Renal cortical epithelial cell (primary cell): ENCODE measurements at regions not wholly inside any gene's neighbourhood (a gene's known extent, or its start where the extent isn't known, plus 50 kb on each side); places are given as distances from the start of the nearest gene placed in this dataset.
A peak's percentile ranks its signal among the peaks of the same experiment; 100 is the strongest.
"Not testable (repeated sequence)": the region's sequence is repeated elsewhere in the genome, so short reads cannot be mapped to it uniquely, and the experiment has no call there.

Experiments
- DNase-seq: peaks from one replicate; pipeline ENCODE4 v3.0.0-alpha.2; 2011; ENCODE audit warnings: low read depth

- peak; percentile 44 for DNase-seq
These were observed 297.4 kb upstream of the SGCG start for GRCh38 chr13:22883262-22883840.

DNA sequence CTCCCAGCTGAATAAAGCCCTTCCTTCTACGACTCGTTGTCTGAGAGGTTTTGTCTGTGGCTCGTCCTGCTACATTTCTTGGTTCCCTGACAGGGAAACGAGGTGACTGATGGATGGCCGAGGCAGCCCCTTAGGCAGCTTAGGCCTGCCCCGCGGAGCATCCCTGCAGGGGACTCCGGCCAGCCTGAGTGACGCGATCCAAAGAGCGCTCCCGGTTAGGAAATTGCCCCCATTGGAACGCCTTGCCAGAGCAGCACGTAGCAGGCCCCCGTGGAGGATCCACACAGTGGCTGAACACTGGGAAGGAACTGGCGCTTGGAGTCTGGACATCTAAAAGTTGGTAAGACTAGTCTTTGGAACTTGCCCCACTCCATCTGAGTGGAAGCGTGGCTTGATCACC, 296.8 kb upstream of the SGCG start:
- DNase-seq: peak; percentile 20

DNA sequence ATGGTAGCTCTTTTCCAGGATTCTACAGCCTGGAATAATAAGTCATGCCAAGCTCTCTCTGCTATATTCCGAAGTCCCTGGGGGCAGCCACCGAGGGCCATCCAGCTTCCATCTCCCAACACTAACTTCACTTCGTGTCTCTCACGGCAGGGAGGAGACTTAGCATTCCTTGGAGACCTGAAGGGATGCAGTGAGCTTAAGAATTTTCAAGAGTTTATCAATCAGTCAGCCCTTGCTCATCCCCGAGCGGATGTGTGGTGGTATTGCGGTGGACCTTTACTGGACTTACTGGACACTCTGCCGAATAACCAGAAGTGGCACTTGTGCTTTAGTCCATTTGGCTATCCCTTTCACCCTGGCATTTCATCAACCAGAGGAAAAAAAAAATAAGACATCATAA, 294.7 kb upstream of the SGCG start:
- peak; percentile 45 for DNase-seq

DNA sequence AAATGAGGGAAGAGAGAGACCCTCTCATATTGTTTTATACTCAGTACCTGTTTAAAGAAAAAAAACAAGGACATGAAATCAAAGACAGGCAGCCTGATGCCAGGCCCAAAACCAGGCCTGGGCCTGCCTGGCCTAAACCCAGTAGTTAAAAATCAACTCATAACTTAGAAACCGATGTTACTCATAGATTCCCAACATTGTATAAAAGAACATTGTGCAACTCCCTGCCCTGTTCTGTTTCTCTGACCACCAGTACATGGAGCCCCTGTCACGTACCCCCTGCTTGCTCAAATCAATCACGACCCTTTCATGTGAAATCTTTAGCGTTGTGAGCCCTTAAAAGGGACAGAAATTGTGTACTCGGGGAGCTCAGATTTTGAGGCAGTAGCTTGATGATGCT, 291.4 kb upstream of the SGCG start:
- DNase-seq: peak; percentile 79

DNA sequence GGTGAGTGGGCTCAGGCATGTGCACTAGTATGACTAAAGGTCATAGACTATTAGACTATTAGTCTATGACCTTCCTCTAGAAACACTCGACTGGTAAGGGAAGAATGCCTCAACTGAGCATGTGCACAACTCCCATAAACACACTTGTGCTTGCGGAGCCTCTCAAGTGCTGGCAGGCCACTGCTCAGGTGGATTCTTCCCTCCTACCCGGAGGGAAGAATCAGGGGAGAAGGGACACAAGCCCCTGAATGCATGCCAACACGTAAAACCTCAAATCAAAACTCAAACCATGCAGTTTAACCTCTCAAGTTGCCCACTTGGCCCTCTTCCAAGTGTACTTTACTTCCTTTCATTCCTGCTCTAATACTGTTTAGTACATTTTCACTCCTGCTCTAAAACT, 287.6 kb upstream of the SGCG start:
- peak; percentile 18 for DNase-seq

GRCh38 chr13:22893777-22894176, 287.0 kb upstream of the SGCG start:
- no peak for DNase-seq

DNA sequence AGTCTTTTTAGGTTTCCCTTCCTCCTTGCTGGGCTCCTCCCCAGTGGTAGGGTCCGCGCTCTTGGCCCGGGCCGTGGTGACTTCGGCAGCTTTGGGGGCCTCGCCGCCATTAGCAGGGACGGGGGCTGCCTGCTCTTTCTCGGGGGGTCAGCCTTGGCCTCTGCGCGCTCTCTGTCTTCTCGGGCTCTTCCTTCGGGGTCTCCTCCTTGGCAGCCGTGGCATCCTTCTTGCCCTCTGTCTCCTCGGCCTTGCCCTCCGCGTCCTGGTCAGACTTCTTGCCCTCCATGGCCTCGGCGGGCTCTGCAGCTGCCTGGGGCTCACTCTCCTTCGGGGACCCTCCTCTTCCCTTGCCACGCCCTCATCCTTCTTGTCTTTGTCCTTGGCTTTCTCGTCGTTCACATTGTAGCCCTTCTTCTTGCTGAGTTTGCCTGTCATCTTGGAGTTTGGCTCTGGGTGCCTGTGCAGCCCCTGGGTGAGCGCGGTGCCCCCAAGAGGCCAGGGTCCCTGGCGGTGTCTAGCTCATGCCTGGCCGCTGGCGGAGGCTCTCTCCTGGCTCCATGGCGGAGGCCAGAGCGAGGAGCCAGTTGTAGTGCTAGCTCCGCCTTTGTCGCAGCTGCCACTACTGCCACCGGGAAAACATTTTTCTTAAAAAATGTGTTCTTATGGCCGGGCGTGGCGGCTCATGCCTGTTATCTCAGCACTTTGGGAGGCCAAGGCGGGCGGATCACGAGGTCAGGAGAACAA, 283.0 kb upstream of the SGCG start:
- no peak for DNase-seq

GRCh38 chr13:22900416-22900951, 280.3 kb upstream of the SGCG start:
- not testable (repeated sequence) for DNase-seq

DNA sequence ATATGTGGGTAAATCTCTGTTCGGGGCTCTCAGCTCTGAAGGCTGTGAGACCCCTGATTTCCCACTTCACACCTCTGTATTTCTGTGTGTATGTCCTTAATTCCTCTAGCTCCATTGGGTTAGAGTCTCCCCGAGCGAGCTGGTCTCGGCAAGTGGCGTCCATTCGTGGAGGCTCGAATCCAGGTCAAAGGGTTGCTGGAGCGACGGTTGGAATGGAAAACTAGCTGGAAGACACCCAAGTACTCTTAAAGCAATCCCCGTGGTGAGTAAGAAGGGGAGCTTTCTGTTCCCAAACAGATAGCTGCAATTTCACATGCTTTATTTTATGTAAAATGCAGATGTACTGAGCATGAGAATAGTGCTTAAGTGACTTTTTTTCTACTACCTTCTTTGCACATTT, 277.5 kb upstream of the SGCG start:
- no peak for DNase-seq

GRCh38 chr13:22903925-22904324, 276.9 kb upstream of the SGCG start:
- no peak for DNase-seq

GRCh38 chr13:22915442-22916082, 265.2 kb upstream of the SGCG start:
- DNase-seq: no peak

DNA sequence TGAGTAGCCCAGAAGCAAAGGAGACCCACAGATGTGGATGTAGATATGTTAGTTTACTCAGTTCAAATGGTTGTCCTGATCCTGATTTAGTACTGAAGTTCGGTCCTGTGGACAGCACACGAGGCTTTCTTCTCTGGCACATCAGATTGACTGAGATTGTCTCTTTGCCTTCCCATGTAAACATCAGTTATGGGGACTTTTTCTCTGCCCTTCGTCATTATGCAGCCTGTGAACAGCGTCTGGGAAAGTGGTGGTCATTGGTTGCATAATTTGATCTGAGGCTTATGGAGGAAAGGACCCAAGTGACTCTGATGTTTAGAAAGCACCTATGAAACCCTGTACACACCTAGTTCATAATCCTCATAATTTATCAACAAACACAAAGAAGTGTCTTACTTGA, 264.5 kb upstream of the SGCG start:
- not testable (repeated sequence) for DNase-seq

GRCh38 chr13:22925881-22926747, 254.7 kb upstream of the SGCG start:
- peak; percentile 75 for DNase-seq

GRCh38 chr13:22926748-22927400, 253.9 kb upstream of the SGCG start:
- DNase-seq: no peak

DNA sequence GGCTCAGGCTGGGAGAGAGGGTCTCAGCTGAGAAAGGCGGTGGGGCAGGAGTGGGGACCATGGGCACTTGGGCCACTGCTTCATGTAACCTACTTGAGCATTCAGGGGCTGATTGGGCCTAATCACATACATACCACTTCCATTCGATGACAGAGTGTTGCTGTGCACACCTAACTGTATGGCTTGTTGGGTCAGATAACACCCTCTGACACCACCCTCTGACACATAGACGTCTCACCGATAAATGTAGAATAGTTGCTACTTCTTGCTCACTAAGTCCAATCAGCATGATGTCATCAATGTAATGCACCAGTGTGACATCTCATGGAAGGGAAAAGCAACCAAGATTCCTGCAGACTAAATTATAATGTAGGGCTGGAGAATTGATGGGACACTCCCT, 252.9 kb upstream of the SGCG start:
- DNase-seq: not testable (repeated sequence)

DNA sequence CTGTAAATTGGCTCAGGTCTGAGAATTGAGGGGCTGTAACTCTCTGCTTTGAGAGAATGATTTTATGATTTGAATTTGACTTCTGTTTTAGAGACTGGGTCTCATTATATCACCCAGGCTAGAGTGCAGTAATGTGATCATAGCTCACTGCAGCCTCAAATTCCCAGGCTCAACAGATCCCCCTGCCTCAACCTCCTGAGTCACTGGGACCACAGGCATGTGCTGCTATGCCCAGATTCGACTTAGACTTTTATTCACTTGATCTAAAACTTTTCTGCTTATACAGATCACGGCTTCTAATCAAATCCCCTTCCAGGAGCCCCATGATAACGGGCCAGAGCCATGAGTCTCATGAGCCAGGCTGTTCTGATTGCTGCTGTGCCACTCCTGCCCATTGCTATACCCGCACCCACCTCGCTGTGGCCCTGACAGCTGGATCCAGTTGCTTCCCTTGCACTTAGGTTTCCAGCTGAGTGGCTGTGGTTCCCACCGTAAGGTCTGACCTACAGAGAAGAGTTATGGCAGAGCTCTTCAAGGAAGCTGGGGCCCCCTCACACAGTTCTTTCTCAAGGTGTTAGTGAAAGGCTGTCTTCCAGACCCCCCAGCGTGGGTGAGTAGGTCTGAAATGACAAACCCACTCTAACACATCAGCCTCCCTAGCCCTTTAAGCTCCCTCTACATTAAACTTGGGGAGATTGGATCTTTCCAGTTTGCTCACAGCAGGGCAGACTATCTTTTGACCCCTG, 251.2 kb upstream of the SGCG start:
- no peak for DNase-seq

GRCh38 chr13:22931576-22931975, 249.2 kb upstream of the SGCG start:
- DNase-seq: no peak

DNA sequence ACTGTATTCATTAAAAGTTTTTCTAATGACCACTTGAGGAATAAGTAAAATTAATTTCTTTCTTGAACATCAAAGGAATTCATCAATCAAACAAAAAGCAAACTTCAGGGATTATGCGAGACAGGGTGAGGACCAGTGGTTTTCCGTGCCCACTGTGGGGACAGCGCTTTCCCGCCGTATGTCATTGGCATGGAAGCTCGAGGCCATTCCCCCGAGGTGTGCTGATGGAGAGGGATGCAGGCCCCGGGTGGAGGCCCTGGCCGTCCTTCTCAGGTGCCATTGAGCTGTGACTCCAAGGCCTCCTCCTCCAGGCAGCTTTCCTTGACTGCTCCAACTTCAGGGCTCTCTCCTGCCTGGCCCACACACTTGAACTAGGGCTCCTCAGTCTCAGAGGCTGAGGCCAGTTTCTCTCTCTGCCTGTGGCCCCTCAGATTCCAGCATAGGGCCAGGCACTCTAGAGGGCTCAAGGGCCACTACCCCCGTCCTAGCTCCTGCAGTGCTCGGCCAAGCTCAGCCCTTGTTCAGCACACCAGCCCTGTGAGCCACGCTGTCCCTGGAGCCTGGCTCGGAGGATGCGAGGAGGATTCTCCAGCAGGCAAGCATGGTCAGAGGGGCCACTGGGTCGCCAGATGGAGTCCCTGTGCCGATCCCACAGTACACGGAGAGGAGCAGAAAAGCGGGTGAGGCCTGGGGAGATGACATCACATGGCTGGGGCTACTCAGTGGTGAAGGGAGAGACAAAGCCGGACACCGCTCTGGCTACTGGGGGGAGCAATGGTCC, 248.0 kb upstream of the SGCG start:
- DNase-seq: not testable (repeated sequence)

GRCh38 chr13:22933571-22934181, 247.1 kb upstream of the SGCG start:
- no peak for DNase-seq
